ENCODE measurements at regions not wholly inside any gene's neighbourhood (a gene's known extent, or its start where the extent isn't known, plus 50 kb on each side); places are given as distances from the start of the nearest gene placed in this dataset.

DNA sequence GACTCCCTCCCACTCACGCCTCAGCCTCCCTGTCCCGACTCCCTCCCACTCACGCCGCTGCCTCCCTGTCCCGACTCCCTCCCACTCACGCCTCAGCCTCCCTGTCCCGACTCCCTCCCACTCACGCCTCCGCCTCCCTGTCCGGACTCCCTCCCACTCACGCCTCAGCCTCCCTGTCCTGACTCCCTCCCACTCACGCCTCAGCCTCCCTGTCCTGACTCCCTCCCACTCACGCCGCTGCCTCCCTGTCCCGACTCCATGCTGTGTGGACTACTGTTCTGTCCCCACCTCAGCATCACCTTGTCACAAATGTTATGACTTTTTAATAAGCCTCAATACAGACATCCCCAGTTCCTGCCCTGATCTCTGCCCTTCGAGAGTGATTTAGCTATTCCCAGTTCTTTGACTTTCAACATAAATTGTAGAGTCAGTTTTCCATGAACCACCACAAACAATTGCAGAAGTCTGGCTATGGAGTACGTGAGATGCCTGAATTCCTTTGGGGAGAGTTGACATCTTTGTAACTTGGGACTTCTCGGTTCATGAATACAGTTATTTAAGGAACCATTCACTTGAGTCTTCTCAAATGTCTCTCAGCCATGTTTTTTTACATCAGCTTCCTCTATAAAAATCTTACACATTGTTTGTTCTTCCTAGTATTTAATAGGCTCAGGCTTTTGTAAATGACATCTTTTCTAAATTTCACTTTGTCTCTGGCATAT lies 71.9 kb downstream of the FOXL3 start:
- TF ChIP-seq POLR2A (IDR thresholded peaks at IDR 0.05; ENCODE audit: low read length), result no peak
- TF ChIP-seq GATA1 (IDR thresholded peaks at IDR 0.05; ENCODE audit: low read depth, low read length), result no peak

DNA sequence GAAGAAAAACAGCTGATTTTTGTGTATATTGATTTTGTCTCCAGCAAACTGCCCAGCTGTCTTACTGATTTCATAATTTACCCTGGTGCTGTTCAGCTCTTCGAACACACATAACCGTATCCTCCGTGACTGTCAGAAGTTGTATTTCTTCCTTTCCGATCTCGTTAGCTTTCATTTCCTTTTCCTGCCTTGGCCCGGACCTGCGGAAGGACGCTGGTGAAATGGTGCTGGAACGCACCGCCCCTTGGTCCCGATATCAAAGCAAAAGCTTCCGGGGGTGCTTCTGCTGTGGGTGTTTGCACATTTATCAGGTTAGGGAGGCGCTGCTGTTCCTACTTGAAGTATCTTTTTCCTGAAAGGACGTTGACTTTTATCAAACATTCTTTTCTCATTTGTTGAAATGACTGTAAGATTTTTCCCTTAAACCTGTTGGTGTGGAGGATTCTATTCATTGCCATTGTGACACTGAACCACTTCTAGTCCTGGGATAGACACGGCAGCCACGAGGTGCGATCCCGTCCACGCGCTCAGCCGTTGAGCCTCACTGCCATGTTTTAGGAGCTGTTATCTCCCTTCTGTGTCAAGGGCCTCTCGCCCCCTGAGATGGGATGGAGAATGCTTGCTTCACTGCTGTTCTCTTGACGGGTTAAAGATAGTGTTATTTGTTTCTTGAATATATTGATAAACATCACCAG lies 72.6 kb downstream of the FOXL3 start:
- TF ChIP-seq GATA1 (IDR thresholded peaks at IDR 0.05; ENCODE audit: low read depth, low read length), result no peak
- no peak for TF ChIP-seq POLR2A (IDR thresholded peaks at IDR 0.05; ENCODE audit: low read length)
- no peak for DNase-seq

More for the DNA sequence above, 71.9 kb downstream of the FOXL3 start:
- no peak for DNase-seq

DNA sequence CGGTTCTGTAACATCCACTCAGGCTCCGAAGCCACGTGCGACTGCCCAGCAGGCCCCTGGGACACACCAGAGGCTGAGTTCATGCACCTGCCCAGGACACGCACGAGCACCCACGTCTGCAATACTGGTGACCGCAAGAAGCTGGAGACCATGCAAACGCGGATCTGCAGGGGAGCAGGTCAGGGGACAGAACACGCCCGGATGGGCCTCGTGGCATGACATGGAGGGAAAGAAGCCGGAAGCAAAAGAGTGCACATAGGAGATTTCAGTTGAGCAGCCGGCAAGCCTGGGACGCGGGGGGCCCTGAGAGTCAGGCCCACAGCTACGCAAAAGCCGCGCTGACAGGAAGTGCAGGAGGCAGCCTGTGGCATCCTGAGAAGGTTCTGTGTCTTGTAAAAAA lies 73.7 kb downstream of the FOXL3 start:
- TF ChIP-seq GATA1 (IDR thresholded peaks at IDR 0.05; ENCODE audit: low read depth, low read length), result no peak
- no peak for TF ChIP-seq POLR2A (IDR thresholded peaks at IDR 0.05; ENCODE audit: low read length)
- no peak for DNase-seq

DNA sequence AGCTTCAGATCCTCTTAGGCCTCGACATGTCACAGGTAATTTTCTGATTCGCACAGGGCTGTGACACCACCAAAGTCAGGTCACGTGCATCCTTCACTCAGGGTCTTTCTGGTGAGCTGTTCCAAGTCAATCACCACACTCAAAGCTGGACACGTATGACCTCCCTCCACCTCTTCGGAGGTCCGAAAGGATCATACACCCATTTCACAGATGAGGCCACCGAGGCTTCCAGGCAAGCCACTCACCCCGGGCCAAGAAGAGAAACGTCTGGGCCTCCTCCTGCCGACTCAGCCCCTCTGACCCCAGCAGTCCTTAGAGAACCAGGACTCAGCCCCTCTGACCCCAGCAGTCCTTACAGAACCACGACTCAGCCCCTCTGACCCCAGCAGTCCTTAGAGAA lies 74.6 kb downstream of the FOXL3 start:
- no peak for TF ChIP-seq GATA1 (IDR thresholded peaks at IDR 0.05; ENCODE audit: low read depth, low read length)
- no peak for TF ChIP-seq POLR2A (IDR thresholded peaks at IDR 0.05; ENCODE audit: low read length)
- DNase-seq, result no peak

DNA sequence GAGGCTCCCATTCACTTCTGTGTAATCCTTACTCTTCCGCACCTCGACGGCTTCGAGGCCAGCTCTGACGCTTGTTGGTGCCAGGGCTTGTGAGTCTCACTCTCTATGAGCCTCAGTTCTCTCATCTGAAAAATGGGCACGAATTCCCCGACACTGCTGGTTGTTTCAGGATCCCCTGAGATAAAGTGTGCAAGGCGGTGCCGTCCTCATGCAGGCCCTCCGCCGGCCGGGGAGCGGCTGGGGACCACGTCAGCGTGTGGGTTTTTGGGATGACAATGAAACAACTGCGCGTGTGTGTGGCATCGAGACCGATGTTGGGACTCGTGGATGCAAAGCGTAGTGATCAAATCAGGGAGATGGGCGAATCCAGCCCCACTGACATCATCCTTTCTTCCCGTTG lies 75.6 kb downstream of the FOXL3 start:
- DNase-seq, result no peak

DNA sequence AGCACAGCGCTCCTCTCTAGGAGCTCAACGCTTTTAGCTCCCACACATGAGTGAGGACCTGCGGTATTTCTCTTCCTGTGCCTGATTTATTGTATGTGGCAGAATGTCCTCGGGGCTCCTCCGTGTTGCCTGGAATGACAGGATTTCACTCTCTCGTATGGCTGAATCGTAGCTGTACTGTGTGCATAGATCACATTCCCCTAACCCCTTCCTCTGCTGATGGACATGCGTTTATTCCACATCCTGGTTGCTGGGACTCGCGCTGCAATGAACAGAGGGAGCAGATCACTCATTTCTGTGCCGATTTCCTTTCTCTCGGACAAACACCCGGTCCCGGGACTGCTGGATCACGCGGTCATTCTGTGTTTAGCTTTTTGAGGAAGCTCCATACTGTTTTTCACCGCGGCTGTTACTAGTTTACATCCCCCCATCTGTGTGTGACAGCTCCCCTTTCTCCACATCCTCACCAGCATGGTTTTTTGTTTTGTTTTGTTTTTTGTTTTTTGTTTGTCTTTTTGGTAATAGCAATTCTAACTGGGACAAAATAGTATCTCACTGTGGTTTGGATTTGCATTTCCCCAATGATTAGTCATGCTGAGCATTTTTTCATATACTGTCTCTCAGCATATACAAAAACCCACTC lies 76.3 kb downstream of the FOXL3 start:
- TF ChIP-seq POLR2A (IDR thresholded peaks at IDR 0.05; ENCODE audit: low read length), result no peak
- no peak for TF ChIP-seq GATA1 (IDR thresholded peaks at IDR 0.05; ENCODE audit: low read depth, low read length)

More for the DNA sequence above, 75.6 kb downstream of the FOXL3 start:
- TF ChIP-seq POLR2A (IDR thresholded peaks at IDR 0.05; ENCODE audit: low read length) (no peak), GATA1 (IDR thresholded peaks at IDR 0.05; ENCODE audit: low read depth, low read length) (no peak)

DNA sequence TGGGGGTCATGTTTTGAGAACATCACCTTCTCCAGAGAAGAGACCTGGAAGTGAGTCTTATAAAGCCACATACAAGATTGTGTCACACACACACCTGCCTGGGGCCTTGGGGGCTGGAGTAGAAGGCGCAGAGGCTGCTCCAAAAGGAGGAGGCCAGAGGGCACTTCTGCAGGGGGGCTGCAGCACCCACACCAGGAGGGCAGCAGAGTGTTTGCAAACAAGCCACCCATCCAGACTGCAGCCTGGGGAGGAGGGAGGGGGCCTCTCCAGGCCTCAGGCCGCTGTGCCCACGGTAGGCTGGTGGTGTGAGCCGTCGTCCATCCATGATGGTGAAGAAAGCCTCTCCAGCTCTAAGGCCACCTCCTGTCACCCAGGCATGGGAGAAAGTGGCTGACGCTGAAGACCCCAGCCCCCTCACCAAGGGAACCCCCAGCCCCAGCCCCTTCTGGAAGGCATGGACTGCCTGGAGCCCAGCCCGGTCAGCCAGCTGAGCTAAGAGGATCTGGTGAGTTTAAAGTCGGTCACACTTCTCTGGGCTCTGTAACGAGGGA lies 77.5 kb downstream of the FOXL3 start:
- TF ChIP-seq POLR2A (IDR thresholded peaks at IDR 0.05; ENCODE audit: low read length) (no peak), GATA1 (IDR thresholded peaks at IDR 0.05; ENCODE audit: low read depth, low read length) (no peak)
- no peak for DNase-seq

More for the DNA sequence above, 76.3 kb downstream of the FOXL3 start:
- DNase-seq, result no peak

DNA sequence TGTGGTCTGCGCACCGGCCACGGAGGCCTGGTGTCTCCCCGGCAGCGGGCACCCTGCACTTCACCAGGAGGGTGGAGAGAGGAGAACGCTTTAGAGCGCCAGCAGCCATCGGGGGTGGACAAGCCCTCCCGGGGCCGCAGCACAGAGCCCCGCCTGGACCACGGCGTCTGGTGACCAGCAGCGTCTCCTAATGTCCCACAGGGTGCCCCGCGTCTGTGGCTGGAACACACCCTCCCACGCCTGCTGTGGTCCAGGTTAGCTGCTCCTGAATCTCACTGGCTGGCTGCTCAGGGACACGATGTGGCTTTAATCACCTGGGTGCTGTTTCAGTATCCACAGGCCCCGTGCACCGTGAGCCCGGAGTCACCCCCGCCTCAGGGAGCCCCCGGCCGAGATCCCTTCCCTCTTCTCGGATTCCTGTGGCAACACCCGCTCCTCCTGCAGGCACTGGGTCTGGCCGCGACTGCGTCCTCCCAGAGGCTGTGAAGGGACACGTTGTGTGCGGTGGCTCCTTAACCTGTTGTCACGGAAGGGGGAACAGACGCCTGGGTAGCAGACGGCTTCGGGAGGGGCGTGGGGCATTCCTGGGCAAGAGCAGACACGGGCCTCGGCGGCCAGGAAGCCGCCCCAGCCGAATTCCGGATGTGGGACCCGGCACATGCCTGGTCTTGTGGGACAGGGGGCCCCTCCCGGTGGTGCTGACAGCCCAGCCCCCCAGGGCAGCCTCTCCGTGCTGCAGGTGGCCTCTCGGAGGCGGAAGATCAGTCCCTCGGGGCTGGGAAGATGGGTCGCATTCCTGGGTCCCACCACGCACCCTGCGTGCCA lies 78.9 kb downstream of the FOXL3 start:
- DNase-seq, result no peak
- TF ChIP-seq POLR2A (IDR thresholded peaks at IDR 0.05; ENCODE audit: low read length) (no peak), GATA1 (IDR thresholded peaks at IDR 0.05; ENCODE audit: low read depth, low read length) (no peak)

DNA sequence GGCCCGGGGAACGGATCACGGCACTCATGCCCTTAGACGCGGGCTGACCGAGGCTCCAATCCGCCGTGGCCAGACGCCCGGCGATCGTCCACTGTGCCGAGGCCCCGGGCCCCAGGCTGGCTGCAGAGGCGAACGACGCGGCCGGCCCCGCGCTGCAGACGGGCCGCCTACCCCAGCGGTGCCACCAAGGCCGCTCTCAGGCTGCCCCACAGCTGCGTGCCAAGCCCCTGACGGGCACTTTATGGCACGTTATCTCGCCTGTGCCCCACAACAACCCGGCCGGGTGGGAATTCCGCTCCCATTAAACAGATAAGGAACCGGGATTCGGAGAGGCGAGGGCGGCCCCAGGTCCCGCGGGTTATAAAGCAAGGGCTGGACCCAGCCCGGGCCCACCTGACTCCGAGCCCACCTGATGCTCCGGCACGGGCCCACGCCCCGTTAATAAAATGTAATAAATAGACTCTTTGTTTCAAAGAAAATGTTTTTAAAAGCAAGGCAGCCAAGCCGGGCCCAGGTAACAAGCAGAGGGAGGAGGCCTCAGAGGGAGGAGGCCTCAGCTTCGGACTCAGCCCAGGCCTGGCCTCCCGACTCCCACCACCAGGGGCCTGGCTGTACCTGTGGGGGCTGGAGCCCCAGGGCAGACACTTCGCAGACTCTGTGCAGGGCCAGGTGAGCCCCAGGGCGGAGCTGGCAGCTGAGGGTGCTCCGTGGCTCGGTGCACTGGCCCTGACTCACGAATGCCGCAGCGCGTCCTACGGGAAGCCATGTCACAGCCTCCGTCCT lies 79.7 kb downstream of the FOXL3 start:
- TF ChIP-seq POLR2A (IDR thresholded peaks at IDR 0.05; ENCODE audit: low read length) (no peak), GATA1 (IDR thresholded peaks at IDR 0.05; ENCODE audit: low read depth, low read length) (no peak)
- no peak for DNase-seq

DNA sequence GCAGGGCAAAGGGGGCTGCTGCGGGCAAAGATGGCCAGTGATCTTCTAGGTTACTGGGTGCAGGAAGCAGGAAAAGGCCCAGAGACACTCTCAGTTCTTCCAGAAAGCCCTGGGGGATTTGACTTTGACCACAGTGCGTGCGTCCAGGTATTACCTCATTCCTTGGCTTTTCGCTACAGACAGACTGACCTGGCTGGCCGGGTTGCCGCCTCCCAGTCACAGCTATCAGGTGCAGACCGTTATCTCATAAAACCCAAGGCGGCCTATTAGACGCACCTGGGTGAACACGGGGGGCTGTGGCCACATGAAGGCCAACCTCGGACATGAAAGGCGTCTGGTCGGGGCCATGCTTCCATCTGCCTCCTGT lies 80.3 kb downstream of the FOXL3 start:
- no peak for DNase-seq

DNA sequence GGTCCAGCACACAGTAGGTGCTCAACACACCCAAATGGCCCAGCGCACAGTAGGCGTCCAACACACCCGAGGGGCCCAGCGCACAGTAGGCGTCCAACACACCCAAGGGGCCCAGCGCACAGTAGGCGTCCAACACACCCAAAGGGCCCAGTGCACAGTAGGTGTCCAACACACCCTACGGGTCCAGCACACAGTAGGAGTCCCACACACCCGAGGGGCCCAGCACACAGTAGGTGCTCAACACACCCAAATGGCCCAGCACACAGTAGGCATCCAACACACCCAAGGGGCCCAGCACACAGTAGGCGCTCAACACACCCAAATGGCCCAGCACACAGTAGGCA lies 80.8 kb downstream of the FOXL3 start:
- no peak for DNase-seq
- no peak for TF ChIP-seq GATA1 (IDR thresholded peaks at IDR 0.05; ENCODE audit: low read depth, low read length)
- TF ChIP-seq POLR2A (IDR thresholded peaks at IDR 0.05; ENCODE audit: low read length), result no peak

More for the DNA sequence above, 80.3 kb downstream of the FOXL3 start:
- no peak for TF ChIP-seq GATA1 (IDR thresholded peaks at IDR 0.05; ENCODE audit: low read depth, low read length)
- TF ChIP-seq POLR2A (IDR thresholded peaks at IDR 0.05; ENCODE audit: low read length), result no peak

DNA sequence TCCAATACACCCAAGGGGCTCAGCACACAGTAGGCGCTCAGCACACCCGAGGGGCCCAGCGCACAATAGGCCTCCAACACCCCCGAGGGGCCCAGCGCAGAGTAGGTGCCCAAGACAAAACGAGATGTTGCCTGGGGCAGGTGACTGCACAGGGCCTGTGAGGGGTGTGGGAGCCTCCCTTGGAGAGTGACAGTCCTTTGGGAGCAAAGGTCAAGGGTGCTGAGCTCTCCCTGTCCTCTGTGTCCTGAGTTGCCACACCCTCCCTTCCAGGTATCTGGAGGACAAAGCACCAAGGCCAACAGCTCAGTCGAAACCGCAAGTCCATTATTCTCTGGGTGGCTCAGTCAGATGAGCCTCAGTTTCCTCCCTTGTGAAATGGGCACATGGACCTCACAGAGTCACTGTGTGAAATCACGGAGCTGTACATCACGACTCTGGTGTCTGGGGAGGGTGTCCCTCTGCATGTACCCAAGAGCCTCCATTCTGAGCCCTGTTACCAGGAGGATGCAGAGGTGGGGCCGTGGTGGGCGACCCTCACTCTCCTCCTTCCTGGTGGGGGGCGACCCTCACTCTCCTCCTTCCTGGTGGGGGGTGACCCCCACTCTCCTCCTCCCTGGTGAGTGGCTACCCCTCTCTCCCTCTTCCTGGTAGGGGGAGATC lies 81.3 kb downstream of the FOXL3 start:
- peak; percentile 16 to 35 for DNase-seq
- no peak for TF ChIP-seq POLR2A (IDR thresholded peaks at IDR 0.05; ENCODE audit: low read length)
- no peak for TF ChIP-seq GATA1 (IDR thresholded peaks at IDR 0.05; ENCODE audit: low read depth, low read length)
